ENCODE measurements at regions not wholly inside any gene's neighbourhood (a gene's known extent, or its start where the extent isn't known, plus 50 kb on each side); places are given as distances from the start of the nearest gene placed in this dataset.

DNA sequence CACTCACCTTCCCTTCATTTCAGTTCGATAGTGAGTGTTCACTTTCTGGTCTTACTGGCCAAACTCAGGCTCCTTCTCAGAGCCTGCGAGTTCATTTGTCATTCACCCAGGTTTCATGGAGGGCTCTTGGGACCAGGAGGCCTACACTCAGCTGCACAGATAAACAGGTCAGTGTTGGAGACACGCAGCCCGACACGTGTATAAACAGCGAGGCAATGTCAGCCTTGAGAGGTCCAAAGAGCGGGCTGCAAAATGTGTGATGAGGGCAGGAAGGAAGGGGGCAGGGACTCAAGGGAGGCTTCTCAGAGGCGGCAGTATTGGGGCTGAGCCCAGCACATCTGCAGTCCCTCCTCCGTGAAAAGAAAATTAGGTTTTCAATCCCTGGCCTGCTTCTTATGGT lies 82.6 kb upstream of the ZNF618 start:
- DNase-seq (ENCODE audit: low spot score) = no peak
- Mint-ChIP-seq H3K4me3 (ENCODE audit: low read depth) (no peak overlapping the region), H3K27me3 (ENCODE audit: low read depth) (no peaks in the 10 kb centered on the region), H3K27ac (no peak overlapping the region), H3K4me1 (ENCODE audit: low read depth) (no peaks in the 10 kb centered on the region), H3K9me3 (no peaks in the 10 kb centered on the region), H3K36me3 (ENCODE audit: low read depth) (no peaks in the 10 kb centered on the region)
- intact Hi-C loops (cut with micrococcal nuclease) = no loop called here

DNA sequence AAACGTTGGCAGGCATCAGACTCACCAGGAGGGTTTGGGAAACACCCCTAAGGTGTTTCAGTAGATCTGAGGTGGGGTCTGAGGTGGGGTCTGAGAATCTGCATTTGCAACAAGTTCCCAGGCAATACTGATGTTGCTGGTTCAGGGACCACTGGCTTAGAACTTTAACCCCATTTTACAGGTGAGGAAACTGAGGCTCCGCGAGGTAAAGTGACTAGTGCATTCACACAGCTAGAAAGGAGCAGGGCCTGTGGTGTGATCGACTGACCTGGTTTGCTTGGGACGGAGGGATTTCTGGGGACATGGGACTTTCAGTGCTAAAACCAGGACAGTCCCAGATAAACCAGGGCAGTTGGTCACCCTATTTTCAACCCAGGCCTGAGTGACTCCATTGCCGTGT lies 81.4 kb upstream of the ZNF618 start:
- no peaks in the 10 kb centered on the region for H3K27me3 Mint-ChIP-seq (ENCODE audit: low read depth)
- no peak for DNase-seq (ENCODE audit: low spot score)
- no peak overlapping the region for H3K4me3 Mint-ChIP-seq (ENCODE audit: low read depth)
- no peaks in the 10 kb centered on the region for H3K4me1 Mint-ChIP-seq (ENCODE audit: low read depth)
- no peaks in the 10 kb centered on the region for H3K36me3 Mint-ChIP-seq (ENCODE audit: low read depth)
- no peak overlapping the region for H3K27ac Mint-ChIP-seq
- no peaks in the 10 kb centered on the region for H3K9me3 Mint-ChIP-seq
- intact Hi-C loops (cut with micrococcal nuclease) = no loop called here

DNA sequence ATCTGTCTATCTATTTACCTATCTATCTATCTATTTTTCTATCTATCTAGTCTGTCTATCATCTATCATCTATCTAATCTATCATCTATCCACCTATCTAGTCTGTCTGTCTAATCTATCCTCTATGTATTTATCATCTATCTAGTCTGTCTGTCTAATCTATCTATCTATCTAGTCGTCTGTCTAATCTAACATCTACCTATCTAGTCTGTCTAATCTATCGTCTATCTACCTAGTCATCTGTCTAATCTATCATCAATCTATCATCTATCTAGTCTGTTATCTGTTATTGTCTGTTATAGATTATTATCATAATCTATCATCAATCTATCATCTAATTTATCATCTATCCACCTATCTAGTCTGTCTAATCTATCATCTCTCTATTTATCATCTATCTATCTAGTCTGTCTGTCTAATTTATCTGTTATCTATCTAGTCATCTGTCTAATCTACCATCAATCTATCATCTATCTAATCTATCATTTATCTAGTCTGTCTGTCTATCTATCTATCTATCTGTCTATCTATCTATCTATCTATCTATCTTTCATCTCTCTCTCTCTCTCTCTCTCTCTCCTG lies 80.2 kb upstream of the ZNF618 start:
- Mint-ChIP-seq H3K27ac (no peak overlapping the region), H3K9me3 (no peaks in the 10 kb centered on the region), H3K27me3 (ENCODE audit: low read depth) (no peaks in the 10 kb centered on the region), H3K36me3 (ENCODE audit: low read depth) (no peaks in the 10 kb centered on the region), H3K4me3 (ENCODE audit: low read depth) (no peak overlapping the region), H3K4me1 (ENCODE audit: low read depth) (no peaks in the 10 kb centered on the region)
- DNase-seq (ENCODE audit: low spot score) = no peak
- intact Hi-C loops (cut with micrococcal nuclease) = no loop called here

DNA sequence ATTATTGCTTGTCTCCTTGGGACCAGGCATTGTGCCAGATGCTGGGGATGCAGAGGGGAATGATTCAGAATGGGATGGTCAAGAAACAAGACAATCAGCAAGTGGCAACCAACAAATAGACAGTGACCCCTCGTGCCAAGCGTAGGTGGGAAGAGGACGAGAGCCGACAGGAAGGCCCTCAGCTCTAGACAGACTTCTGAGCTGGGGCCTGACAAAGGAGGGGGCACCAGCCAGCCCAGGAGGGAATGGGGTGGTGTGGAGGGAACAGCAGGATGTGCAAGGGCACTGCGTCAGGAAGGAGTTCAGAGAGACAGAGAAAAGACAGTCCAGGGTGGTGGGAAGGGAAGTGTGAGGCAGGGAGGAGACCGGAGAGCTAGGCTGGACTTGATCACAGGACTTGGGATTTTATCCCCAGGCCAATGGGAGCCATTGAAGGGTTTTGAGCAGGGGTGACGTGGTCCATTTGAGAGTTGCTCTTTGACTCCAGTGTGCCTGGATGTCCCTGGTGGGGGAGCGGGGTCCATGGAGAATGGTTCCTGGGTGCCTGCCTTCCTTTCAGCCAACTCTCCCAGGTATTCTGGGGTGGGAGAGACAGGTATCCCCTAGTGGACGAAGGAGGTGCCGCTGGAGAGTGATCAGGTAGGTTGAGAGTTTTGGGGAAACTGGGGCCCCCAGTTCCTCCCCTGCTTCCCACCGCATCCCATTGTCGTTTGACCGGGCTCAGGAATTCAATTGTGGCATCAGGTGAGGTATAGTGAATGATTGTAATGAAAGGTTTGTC lies 79.3 kb upstream of the ZNF618 start:
- no peaks in the 10 kb centered on the region for H3K36me3 Mint-ChIP-seq (ENCODE audit: low read depth)
- no peak overlapping the region for H3K27ac Mint-ChIP-seq
- H3K27me3 Mint-ChIP-seq (ENCODE audit: low read depth) = no peaks in the 10 kb centered on the region
- intact Hi-C loops (cut with micrococcal nuclease) = no loop called here
- H3K4me3 Mint-ChIP-seq (ENCODE audit: low read depth) = no peak overlapping the region
- H3K9me3 Mint-ChIP-seq = no peaks in the 10 kb centered on the region
- DNase-seq (ENCODE audit: low spot score) = no peak
- H3K4me1 Mint-ChIP-seq (ENCODE audit: low read depth) = no peaks in the 10 kb centered on the region

DNA sequence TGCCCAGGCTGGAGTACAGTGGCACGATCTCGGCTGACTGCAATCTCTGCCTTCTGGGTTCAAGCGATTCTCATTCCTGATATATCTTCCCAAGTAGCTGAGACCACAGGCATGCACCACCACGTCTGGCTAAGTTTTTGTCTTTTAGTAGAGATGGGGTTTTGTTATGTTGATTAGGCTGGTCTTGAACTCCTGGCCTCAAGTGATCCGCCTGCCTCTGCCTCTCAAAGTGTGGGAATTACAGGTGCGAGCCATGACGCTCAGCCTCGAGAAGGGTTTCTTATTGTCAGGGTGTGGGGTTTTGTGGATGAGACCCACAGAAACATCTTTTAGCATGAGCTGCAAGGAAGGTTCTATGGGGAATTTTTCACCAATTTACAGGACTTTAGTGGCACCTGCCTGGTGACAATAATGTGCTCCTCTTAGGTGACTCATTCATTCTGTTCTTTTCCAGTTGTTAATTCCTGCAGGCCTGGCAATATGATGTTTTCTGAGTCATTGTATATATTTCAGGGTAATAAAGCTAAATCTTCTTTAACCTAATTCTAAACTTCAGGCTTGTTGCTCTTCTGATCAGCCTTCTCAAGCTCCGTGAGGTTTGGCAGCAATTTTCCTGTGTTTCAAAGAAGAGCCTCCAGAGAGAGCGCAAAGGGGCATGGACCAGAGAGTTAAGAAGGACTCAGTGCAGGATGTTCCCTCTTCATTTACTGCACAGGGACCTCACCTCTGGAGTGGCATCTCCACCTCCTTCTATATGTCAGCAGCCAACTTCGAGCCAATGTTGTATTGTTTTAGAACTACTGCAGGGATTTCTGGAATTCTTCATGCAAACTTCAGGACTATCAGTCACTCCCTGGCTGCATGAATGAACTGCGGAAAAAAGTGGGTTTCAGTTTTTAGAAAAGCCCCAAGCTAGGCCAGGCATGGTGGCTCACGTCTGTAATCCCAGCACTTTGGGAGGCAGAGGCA lies 77.8 kb upstream of the ZNF618 start:
- Mint-ChIP-seq H3K36me3 (ENCODE audit: low read depth) (no peaks in the 10 kb centered on the region), H3K27me3 (ENCODE audit: low read depth) (no peaks in the 10 kb centered on the region), H3K27ac (no peak overlapping the region), H3K4me3 (ENCODE audit: low read depth) (no peak overlapping the region), H3K9me3 (no peaks in the 10 kb centered on the region), H3K4me1 (ENCODE audit: low read depth) (no peaks in the 10 kb centered on the region)
- intact Hi-C loops (cut with micrococcal nuclease) = no loop called here
- no peak for DNase-seq (ENCODE audit: low spot score)

DNA sequence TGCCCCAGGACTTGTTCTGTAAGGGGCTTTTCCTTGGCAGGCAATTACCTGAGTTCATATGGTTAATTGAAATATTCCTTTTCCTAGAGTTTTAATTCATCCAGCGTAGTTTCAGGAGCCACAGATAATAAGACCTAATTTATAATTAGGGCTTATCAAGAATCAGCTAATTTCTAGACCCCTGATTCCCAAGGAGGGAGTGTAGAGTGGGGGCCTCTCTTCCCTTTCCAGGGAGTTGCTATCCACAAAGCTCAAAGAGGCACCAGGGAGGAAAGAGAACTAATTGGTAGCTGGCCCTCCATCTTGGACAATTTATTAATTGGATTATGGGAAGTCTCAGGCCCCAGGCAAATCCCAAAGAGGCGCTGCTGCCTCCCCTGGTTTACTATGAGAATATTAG lies 75.8 kb upstream of the ZNF618 start:
- no peak overlapping the region for H3K4me3 Mint-ChIP-seq (ENCODE audit: low read depth)
- H3K9me3 Mint-ChIP-seq = no peaks in the 10 kb centered on the region
- no peaks in the 10 kb centered on the region for H3K36me3 Mint-ChIP-seq (ENCODE audit: low read depth)
- H3K27me3 Mint-ChIP-seq (ENCODE audit: low read depth) = no peaks in the 10 kb centered on the region
- H3K4me1 Mint-ChIP-seq (ENCODE audit: low read depth) = no peaks in the 10 kb centered on the region
- intact Hi-C loops (cut with micrococcal nuclease) = loop anchor here (10.0 kb wide), 1 partner anchor 235 kb away; no protein-coding TSS in a partner anchor
- DNase-seq (ENCODE audit: low spot score) = no peak
- no peak overlapping the region for H3K27ac Mint-ChIP-seq

DNA sequence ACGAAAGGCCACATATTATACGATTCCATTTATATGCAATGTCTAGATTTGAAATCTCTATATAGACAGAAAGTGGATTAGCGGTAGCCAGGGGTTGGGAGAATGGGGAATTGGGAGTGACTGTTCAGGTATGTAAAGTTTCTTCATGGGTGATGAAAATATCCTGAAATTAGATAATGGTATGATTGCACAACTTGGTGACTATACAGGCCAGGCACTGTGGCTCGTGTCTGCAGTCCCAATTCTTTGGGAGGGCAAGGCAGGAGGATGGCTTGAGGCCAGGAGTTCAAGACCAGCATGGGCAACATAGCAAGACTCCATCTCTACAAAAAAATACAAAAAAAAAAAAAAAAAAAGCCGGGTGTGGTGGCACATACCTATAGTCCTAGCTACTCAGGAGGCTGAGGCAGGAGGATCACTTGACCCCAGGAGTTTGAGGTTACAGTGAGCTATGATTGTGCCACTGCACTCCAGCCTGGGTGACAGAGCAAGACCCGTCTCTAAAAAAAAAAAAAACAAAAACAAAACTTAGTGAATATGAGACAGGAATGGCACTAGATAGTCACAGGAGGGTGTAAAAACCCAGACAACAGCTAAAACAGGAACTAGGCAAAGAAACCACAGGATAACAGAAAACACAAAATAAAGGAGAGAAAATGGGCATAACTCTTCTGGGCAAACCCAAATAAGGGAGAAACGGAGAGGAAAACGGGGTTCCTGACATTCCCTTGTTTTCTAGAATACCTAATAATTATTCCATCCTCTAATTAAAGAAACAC lies 72.1 kb upstream of the ZNF618 start:
- Mint-ChIP-seq H3K27ac (no peak overlapping the region), H3K4me3 (ENCODE audit: low read depth) (no peak overlapping the region), H3K27me3 (ENCODE audit: low read depth) (no peaks in the 10 kb centered on the region), H3K9me3 (no peaks in the 10 kb centered on the region), H3K36me3 (ENCODE audit: low read depth) (no peaks in the 10 kb centered on the region), H3K4me1 (ENCODE audit: low read depth) (no peaks in the 10 kb centered on the region)
- intact Hi-C loops (cut with micrococcal nuclease) = loop anchor here (10.0 kb wide), 1 partner anchor 231 kb away; no protein-coding TSS in a partner anchor
- DNase-seq (ENCODE audit: low spot score) = no peak

DNA sequence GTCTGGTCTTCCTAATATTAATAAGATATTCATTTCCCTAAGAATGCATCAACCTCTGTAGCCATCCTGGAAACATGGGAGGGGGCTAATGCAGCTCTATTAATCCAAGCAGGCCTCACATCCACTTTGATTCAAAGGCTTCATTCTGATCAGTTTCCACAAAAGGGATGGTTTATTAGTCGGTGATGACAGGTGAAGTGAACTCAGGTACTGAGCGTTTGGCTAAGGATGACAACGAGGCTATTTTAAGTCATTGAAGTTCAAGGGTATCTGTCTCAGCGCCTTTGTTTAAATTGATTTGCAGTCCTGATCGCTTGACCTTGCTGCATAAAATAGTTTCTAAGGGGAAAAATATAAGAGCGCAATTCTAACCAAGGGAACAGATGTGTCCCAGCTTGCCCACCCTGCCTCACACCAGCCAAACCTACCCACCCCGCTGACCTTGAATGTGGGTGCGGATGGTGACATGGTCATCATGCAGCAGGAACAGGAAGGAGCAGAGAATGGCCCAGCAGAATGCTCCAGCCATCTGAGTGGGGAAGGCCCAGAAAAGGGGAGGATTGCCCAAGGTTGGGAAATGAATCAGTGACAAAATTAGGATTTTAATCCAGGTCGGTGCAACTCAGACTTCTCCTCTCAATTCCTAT lies 70.5 kb upstream of the ZNF618 start:
- H3K27me3 Mint-ChIP-seq (ENCODE audit: low read depth) = no peaks in the 10 kb centered on the region
- no peak overlapping the region for H3K27ac Mint-ChIP-seq
- H3K36me3 Mint-ChIP-seq (ENCODE audit: low read depth) = no peaks in the 10 kb centered on the region
- H3K4me3 Mint-ChIP-seq (ENCODE audit: low read depth) = no peak overlapping the region
- no peak for DNase-seq (ENCODE audit: low spot score)
- no peaks in the 10 kb centered on the region for H3K4me1 Mint-ChIP-seq (ENCODE audit: low read depth)
- no peaks in the 10 kb centered on the region for H3K9me3 Mint-ChIP-seq
- intact Hi-C loops (cut with micrococcal nuclease) = loop anchor here (2.0 to 10.0 kb wide), 3 partner anchors 71 to 229 kb away; partner anchors contain the start of gene ZNF618

DNA sequence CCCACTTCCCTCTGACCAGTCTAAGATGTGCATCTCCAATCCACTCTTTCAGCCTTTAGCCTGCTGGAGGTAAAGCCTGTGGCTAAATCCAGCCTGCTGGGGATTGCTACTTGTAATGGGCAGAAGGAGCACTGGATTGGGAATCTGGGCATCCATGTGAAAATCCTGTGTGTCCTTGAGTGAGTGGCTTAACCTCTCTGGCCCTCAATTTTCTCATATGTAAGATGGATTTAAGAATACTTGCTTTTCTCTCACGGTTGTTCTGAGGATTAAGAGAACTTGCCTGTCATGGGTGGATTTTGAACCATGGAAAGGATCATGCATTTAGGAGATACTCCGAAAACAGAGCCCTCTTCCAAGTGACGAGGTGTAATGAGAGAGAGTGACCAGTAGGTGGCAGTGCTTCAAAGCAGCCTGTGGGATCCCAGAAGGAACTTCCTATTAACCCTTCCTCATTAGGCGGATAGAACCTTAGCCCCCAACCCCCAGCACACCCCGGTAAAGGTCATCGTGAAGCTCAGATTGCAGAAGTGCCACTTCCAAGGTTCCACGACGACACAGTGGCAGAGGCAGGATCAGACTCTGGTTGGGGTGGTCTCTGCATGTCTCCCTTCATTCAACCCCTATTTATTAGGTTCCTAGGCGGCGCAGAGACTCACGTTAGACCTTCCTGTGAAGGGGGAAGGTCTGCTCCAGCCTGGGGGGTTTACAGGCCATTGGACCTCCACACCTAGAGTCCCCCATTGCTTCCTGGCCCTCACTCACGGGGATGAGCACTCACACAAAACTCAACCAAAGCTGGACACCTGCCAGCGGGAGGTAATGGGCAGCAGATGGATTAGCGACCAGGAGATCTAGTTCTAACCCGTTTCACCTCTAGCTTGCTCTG lies 68.7 kb upstream of the ZNF618 start:
- DNase-seq (ENCODE audit: low spot score) = no peak
- no peaks in the 10 kb centered on the region for H3K36me3 Mint-ChIP-seq (ENCODE audit: low read depth)
- H3K4me1 Mint-ChIP-seq (ENCODE audit: low read depth) = no peaks in the 10 kb centered on the region
- H3K27ac Mint-ChIP-seq = no peak overlapping the region
- intact Hi-C loops (cut with micrococcal nuclease) = loop anchor here (2.0 to 10.0 kb wide), 3 partner anchors 69 to 227 kb away; partner anchors contain the start of gene ZNF618
- no peak overlapping the region for H3K4me3 Mint-ChIP-seq (ENCODE audit: low read depth)
- H3K9me3 Mint-ChIP-seq = no peaks in the 10 kb centered on the region
- H3K27me3 Mint-ChIP-seq (ENCODE audit: low read depth) = no peaks in the 10 kb centered on the region

DNA sequence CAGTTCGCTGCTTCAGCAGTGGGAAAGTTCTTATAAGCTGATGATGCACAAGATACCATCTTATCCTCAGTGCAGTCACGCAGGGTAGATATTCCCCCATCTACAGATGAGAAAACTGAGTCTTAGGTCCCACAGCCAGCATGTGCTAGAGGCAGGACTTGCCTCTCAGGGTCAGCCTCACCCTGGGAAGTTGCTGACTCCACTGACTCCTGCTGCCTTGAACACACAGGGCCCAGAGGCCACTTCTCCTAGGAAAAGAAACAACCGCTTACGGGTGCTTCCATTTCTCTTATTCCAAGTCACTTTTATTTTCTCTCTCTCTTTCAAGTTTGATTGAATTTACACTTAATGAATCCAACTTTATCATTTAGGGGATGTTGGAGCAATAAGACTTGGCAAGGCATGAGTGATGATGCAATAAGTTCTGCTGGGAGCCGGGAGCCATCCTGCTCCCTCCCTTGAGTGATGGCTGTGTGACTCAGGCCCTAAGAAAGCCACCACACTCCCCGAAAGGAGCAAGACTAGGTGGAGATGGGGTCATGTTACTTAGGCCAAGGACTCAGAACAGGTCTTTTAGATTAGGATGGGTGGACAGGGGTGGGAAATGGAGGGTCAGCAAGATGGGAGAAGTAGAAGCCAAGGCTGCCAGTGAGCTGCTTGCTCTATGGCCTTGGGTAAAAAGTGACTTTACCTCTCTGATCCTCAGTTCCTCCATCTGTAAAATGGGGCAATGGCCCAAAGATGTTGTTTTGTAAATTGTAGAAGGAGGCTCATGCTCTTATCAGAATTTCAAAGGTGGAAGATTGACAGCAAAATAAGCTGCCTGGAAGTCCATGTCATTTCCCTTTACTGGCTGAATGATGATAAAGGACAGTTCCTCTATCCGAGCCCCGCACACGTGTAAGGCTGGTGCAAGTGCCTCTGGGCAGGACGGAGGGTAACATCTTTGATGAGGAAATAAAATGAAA lies 67.4 kb upstream of the ZNF618 start:
- H3K9me3 Mint-ChIP-seq = no peaks in the 10 kb centered on the region

More for the DNA sequence above, 67.4 kb upstream of the ZNF618 start:
- no peaks in the 10 kb centered on the region for H3K36me3 Mint-ChIP-seq (ENCODE audit: low read depth)
- intact Hi-C loops (cut with micrococcal nuclease) = loop anchor here (5.0 to 10.0 kb wide), 2 partner anchors 154 to 226 kb away; no protein-coding TSS in a partner anchor
- H3K4me1 Mint-ChIP-seq (ENCODE audit: low read depth) = no peaks in the 10 kb centered on the region
- H3K4me3 Mint-ChIP-seq (ENCODE audit: low read depth) = no peak overlapping the region
- H3K27ac Mint-ChIP-seq = no peak overlapping the region
- peaks cover 4% of the 10 kb centered on the region for H3K27me3 Mint-ChIP-seq (ENCODE audit: low read depth)
- DNase-seq (ENCODE audit: low spot score) = no peak
